ENCODE measurements at regions not wholly inside any gene's neighbourhood (a gene's known extent, or its start where the extent isn't known, plus 50 kb on each side); places are given as distances from the start of the nearest gene placed in this dataset.

GRCh38 chr1:104987210-104987609 is 1237.5 kb downstream of the AMY1C start (continued):
- peak; percentile 75 for TF ChIP-seq PKNOX1 (IDR thresholded peaks at IDR 0.05)
- no peak for TF ChIP-seq SIN3A (IDR thresholded peaks at IDR 0.05; ENCODE audit: low read depth, low read length)
- TF ChIP-seq POLR2A (IDR thresholded peaks at IDR 0.05; ENCODE audit: low read depth, low read length), result no peak
- no peak for TF ChIP-seq KAT2A (conservative IDR thresholded peaks at IDR 0.05; ENCODE audit: control insufficient read depth, low read depth, low read length)
- no peak for TF ChIP-seq HDGF (IDR thresholded peaks at IDR 0.05)
- TF ChIP-seq CREM (IDR thresholded peaks at IDR 0.05; ENCODE audit: low read depth), result peak; percentile 72
- no peak for TF ChIP-seq TARDBP (IDR thresholded peaks at IDR 0.05; ENCODE audit: borderline replicate concordance)
- TF ChIP-seq IRF4 (IDR thresholded peaks at IDR 0.05; ENCODE audit: low read depth, low read length), result peak; percentile 66
- TF ChIP-seq ZNF24 (IDR thresholded peaks at IDR 0.05), result no peak
- peak; percentile 78; the same call in 1 of the 2 replicates for TF ChIP-seq MYB (IDR thresholded peaks at IDR 0.05; ENCODE audit: borderline replicate concordance, low read depth, low read length)
- no peak for TF ChIP-seq YBX1 (IDR thresholded peaks at IDR 0.05)
- 0 out of 2 replicates have a peak, but pooled peaks have one; percentile 50 for TF ChIP-seq PML (IDR thresholded peaks at IDR 0.05; ENCODE audit: low read length)
- no peak for TF ChIP-seq REST (IDR thresholded peaks at IDR 0.05; ENCODE audit: low read depth, low read length)
- TF ChIP-seq, protein P1, sequence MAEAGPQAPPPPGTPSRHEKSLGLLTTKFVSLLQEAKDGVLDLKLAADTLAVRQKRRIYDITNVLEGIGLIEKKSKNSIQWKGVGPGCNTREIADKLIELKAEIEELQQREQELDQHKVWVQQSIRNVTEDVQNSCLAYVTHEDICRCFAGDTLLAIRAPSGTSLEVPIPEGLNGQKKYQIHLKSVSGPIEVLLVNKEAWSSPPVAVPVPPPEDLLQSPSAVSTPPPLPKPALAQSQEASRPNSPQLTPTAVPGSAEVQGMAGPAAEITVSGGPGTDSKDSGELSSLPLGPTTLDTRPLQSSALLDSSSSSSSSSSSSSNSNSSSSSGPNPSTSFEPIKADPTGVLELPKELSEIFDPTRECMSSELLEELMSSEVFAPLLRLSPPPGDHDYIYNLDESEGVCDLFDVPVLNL (IDR thresholded peaks at IDR 0.05; ENCODE audit: low read depth, low read length), result no peak
- TF ChIP-seq CHD2 (IDR thresholded peaks at IDR 0.05; ENCODE audit: borderline replicate concordance, low read depth, low read length), result no peak
- TF ChIP-seq ZZZ3 (IDR thresholded peaks at IDR 0.05; ENCODE audit: control insufficient read depth, insufficient read length, low read depth), result no peak
- TF ChIP-seq, protein P2, sequence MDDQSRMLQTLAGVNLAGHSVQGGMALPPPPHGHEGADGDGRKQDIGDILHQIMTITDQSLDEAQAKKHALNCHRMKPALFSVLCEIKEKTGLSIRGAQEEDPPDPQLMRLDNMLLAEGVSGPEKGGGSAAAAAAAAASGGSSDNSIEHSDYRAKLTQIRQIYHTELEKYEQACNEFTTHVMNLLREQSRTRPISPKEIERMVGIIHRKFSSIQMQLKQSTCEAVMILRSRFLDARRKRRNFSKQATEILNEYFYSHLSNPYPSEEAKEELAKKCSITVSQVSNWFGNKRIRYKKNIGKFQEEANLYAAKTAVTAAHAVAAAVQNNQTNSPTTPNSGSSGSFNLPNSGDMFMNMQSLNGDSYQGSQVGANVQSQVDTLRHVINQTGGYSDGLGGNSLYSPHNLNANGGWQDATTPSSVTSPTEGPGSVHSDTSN (IDR thresholded peaks at IDR 0.05; ENCODE audit: insufficient replicate concordance, low read depth, low read length), result no peak
- TF ChIP-seq, protein P3, sequence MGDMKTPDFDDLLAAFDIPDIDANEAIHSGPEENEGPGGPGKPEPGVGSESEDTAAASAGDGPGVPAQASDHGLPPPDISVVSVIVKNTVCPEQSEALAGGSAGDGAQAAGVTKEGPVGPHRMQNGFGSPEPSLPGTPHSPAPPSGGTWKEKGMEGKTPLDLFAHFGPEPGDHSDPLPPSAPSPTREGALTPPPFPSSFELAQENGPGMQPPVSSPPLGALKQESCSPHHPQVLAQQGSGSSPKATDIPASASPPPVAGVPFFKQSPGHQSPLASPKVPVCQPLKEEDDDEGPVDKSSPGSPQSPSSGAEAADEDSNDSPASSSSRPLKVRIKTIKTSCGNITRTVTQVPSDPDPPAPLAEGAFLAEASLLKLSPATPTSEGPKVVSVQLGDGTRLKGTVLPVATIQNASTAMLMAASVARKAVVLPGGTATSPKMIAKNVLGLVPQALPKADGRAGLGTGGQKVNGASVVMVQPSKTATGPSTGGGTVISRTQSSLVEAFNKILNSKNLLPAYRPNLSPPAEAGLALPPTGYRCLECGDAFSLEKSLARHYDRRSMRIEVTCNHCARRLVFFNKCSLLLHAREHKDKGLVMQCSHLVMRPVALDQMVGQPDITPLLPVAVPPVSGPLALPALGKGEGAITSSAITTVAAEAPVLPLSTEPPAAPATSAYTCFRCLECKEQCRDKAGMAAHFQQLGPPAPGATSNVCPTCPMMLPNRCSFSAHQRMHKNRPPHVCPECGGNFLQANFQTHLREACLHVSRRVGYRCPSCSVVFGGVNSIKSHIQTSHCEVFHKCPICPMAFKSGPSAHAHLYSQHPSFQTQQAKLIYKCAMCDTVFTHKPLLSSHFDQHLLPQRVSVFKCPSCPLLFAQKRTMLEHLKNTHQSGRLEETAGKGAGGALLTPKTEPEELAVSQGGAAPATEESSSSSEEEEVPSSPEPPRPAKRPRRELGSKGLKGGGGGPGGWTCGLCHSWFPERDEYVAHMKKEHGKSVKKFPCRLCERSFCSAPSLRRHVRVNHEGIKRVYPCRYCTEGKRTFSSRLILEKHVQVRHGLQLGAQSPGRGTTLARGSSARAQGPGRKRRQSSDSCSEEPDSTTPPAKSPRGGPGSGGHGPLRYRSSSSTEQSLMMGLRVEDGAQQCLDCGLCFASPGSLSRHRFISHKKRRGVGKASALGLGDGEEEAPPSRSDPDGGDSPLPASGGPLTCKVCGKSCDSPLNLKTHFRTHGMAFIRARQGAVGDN (IDR thresholded peaks at IDR 0.05), result no peak
- TF ChIP-seq BCL11A (IDR thresholded peaks at IDR 0.05; ENCODE audit: low read depth, low read length), result peak; percentile 34; the same call in 1 of the 2 replicates
- TF ChIP-seq KLF5 (IDR thresholded peaks at IDR 0.05; ENCODE audit: partially characterized antibody), result no peak
- no peak for TF ChIP-seq SRF (IDR thresholded peaks at IDR 0.05; ENCODE audit: low read depth in 2 of 2, low read length in 2 of 2)
- TF ChIP-seq SMC3 (IDR thresholded peaks at IDR 0.05; ENCODE audit: borderline replicate concordance, low read length), result no peak

Data from GM12878 (cell line).